GM21737 (cell line): ENCODE measurements at regions not wholly inside any gene's neighbourhood (a gene's known extent, or its start where the extent isn't known, plus 50 kb on each side); places are given as distances from the start of the nearest gene placed in this dataset.

ENCODE experiments used
- ATAC-seq: cut with Tn5 transposase; IDR thresholded peaks from one replicate; pipeline ENCODE4 v1.9.1; 2021; ENCODE audit warnings: mild to moderate bottlenecking, moderate library complexity; ENCODE audit not compliant: unreplicated experiment

- no peak for ATAC-seq
Observed at GRCh38 chr3:127087441-127087840, 104.5 kb downstream of the PLXNA1 start.

- no peak for ATAC-seq
Observed at GRCh38 chr3:127088511-127089351, 104.2 kb upstream of the PRR23E start.

- ATAC-seq, result no peak
Observed at GRCh38 chr3:127089486-127090145, 103.3 kb upstream of the PRR23E start.

- ATAC-seq, result no peak
Observed at GRCh38 chr3:127090218-127091160, 102.4 kb upstream of the PRR23E start.

GRCh38 chr3:127091376-127091775 lies 101.6 kb upstream of the PRR23E start:
- ATAC-seq, result no peak

- ATAC-seq, result no peak
Observed at GRCh38 chr3:127092368-127092767, 100.6 kb upstream of the PRR23E start.

GRCh38 chr3:127092776-127093175 lies 100.2 kb upstream of the PRR23E start:
- ATAC-seq, result no peak

- ATAC-seq, result no peak
Observed at GRCh38 chr3:127093312-127093711, 99.6 kb upstream of the PRR23E start.

GRCh38 chr3:127095774-127096173 lies 97.2 kb upstream of the PRR23E start:
- ATAC-seq, result no peak

GRCh38 chr3:127096256-127097071 lies 96.5 kb upstream of the PRR23E start:
- no peak for ATAC-seq

- no peak for ATAC-seq
Observed at GRCh38 chr3:127097072-127097405, 95.9 kb upstream of the PRR23E start.

GRCh38 chr3:127097481-127097880 lies 95.5 kb upstream of the PRR23E start:
- no peak for ATAC-seq

GRCh38 chr3:127099982-127100381 lies 92.9 kb upstream of the PRR23E start:
- no peak for ATAC-seq

GRCh38 chr3:127100459-127101410 lies 92.2 kb upstream of the PRR23E start:
- no peak for ATAC-seq

GRCh38 chr3:127101411-127102187 lies 91.3 kb upstream of the PRR23E start:
- ATAC-seq, result no peak

- no peak for ATAC-seq
Observed at GRCh38 chr3:127102188-127102520, 90.8 kb upstream of the PRR23E start.

GRCh38 chr3:127102587-127102986 lies 90.3 kb upstream of the PRR23E start:
- no peak for ATAC-seq

GRCh38 chr3:127103080-127103479 lies 89.9 kb upstream of the PRR23E start:
- no peak for ATAC-seq

- ATAC-seq, result no peak
Observed at GRCh38 chr3:127104586-127104985, 88.3 kb upstream of the PRR23E start.
